Liver (tissue), 8 donors: ENCODE measurements at regions not wholly inside any gene's neighbourhood (a gene's known extent, or its start where the extent isn't known, plus 50 kb on each side); places are given as distances from the start of the nearest gene placed in this dataset.

Experiments
- DNase-seq: peaks from one replicate; pipeline ENCODE4 v3.0.0-alpha.2; 2017; ENCODE audit warnings: low spot score
- H3K27ac ChIP-seq, 2 donors: one replicate each; pipeline ENCODE4 v1.7.0; 2013; ENCODE audit warnings: inconsistent platforms in 2 of 2, low read length in 2 of 2, control low read depth in 1 of 2, low read depth in 1 of 2, mild to moderate bottlenecking in 1 of 2
- H3K27me3 ChIP-seq, 4 donors: one replicate each; pipeline versions ENCODE4 v1.6.1 to v1.7.0; 2013; ENCODE audit warnings: low read length in 3 of 4, inconsistent platforms in 1 of 4, mild to moderate bottlenecking in 1 of 4, moderate library complexity in 1 of 4; ENCODE audit not compliant: control insufficient read depth in 4 of 4, insufficient read depth in 4 of 4
- H3K36me3 ChIP-seq, 4 donors: one replicate each; pipeline versions ENCODE4 v1.6.1 to v1.7.0; 2013; ENCODE audit warnings: low read length in 3 of 4, mild to moderate bottlenecking in 3 of 4, low read depth in 1 of 4, moderate library complexity in 1 of 4; ENCODE audit not compliant: control insufficient read depth in 4 of 4, insufficient read depth in 3 of 4
- H3K4me1 ChIP-seq, 4 donors: one replicate each; pipeline versions ENCODE4 v1.6.1 to v1.7.0; 2013; ENCODE audit warnings: low read length in 3 of 4, mild to moderate bottlenecking in 3 of 4, moderate library complexity in 1 of 4; ENCODE audit not compliant: control insufficient read depth in 4 of 4, insufficient read depth in 4 of 4
- H3K4me3 ChIP-seq, 3 donors: one replicate each; pipeline versions ENCODE4 v1.6.1 to v1.7.0; 2013; ENCODE audit warnings: low read length in 3 of 3, control low read depth in 1 of 3, low read depth in 1 of 3, mild to moderate bottlenecking in 1 of 3
- H3K9ac ChIP-seq, 2 donors: one replicate each; pipeline ENCODE4 v1.7.0; 2013; ENCODE audit warnings: low read length in 2 of 2, mild to moderate bottlenecking in 2 of 2, moderate library complexity in 2 of 2, control low read depth in 1 of 2, low read depth in 1 of 2
- H3K9me3 ChIP-seq, 4 donors: one replicate each; pipeline versions ENCODE4 v1.6.1 to v1.7.0; 2013; ENCODE audit warnings: low read length in 3 of 4; ENCODE audit not compliant: control insufficient read depth in 4 of 4
- ATF3 ChIP-seq: IDR thresholded peaks from 2 replicates; pipeline ENCODE4 v1.6.1; 2016; ENCODE audit warnings: antibody characterized with exemption
- EGR1 ChIP-seq, 2 donors: IDR thresholded peaks; 2 replicates each; pipeline ENCODE4 v1.6.1; 2016 to 2018; ENCODE audit warnings: antibody characterized with exemption in 2 of 2, low read depth in 2 of 2
- FOXA1 ChIP-seq: IDR thresholded peaks from 2 replicates; pipeline ENCODE4 v1.6.1; 2016; ENCODE audit warnings: antibody characterized with exemption
- FOXA2 ChIP-seq: IDR thresholded peaks from 2 replicates; pipeline ENCODE4 v1.6.1; 2016; ENCODE audit warnings: antibody characterized with exemption
- GABPA ChIP-seq, 2 donors: IDR thresholded peaks in 1 of 2; conservative IDR thresholded peaks in 1 of 2; 2 replicates each; pipeline ENCODE4 v1.6.1; 2016; ENCODE audit warnings: antibody characterized with exemption in 2 of 2, mild to moderate bottlenecking in 1 of 2, moderate library complexity in 1 of 2
- HNF4A ChIP-seq, 2 donors: conservative IDR thresholded peaks; 2 replicates each; pipeline ENCODE4 v1.6.1; 2016; ENCODE audit warnings: antibody characterized with exemption in 2 of 2, mild to moderate bottlenecking in 2 of 2
- HNF4G ChIP-seq: IDR thresholded peaks from 2 replicates; pipeline ENCODE4 v1.6.1; 2016; ENCODE audit warnings: antibody characterized with exemption
- JUND ChIP-seq, 2 donors: IDR thresholded peaks; 2 replicates each; pipeline ENCODE4 v1.6.1; 2016; ENCODE audit warnings: antibody characterized with exemption in 2 of 2
- MAX ChIP-seq: IDR thresholded peaks from 2 replicates; pipeline ENCODE4 v1.6.1; 2016; ENCODE audit warnings: antibody characterized with exemption
- NR2F2 ChIP-seq: IDR thresholded peaks from 2 replicates; pipeline ENCODE4 v1.6.1; 2016; ENCODE audit warnings: antibody characterized with exemption
- RAD21 ChIP-seq, 2 donors: IDR thresholded peaks; 2 replicates each; pipeline ENCODE4 v1.6.1; 2016; ENCODE audit warnings: antibody characterized with exemption in 2 of 2, mild to moderate bottlenecking in 2 of 2
- REST ChIP-seq: IDR thresholded peaks from 2 replicates; pipeline ENCODE4 v1.6.1; 2016; ENCODE audit warnings: antibody characterized with exemption, mild to moderate bottlenecking
- RXRA ChIP-seq, 2 donors: IDR thresholded peaks; 2 replicates each; pipeline ENCODE4 v1.6.1; 2017 to 2018; ENCODE audit warnings: antibody characterized with exemption in 2 of 2, mild to moderate bottlenecking in 1 of 2
- SP1 ChIP-seq: IDR thresholded peaks from 2 replicates; pipeline ENCODE4 v1.6.1; 2018; ENCODE audit warnings: antibody characterized with exemption, mild to moderate bottlenecking
- TAF1 ChIP-seq: conservative IDR thresholded peaks from 2 replicates; pipeline ENCODE4 v1.6.1; 2016; ENCODE audit warnings: antibody characterized with exemption, mild to moderate bottlenecking
- YY1 ChIP-seq: IDR thresholded peaks from 2 replicates; pipeline ENCODE4 v1.6.1; 2016; ENCODE audit warnings: antibody characterized with exemption, mild to moderate bottlenecking
- ZBTB33 ChIP-seq: IDR thresholded peaks from 2 replicates; pipeline ENCODE4 v1.6.1; 2016; ENCODE audit warnings: antibody characterized with exemption
- WGBS: extraction: QIAGEN DNeasy Blood & Tissue Kit; methylation state at CpG from one replicate; pipeline ENCODE4 v1.1.7; 2013; 5-methylcytosine and 5-hydroxymethylcytosine counted together
- TF ChIP-seq, protein P1 (sequence below): fragments of 150-350 bp; IDR thresholded peaks from 2 replicates; pipeline ENCODE4 v1.5.1; 2017; ENCODE audit warnings: improper control_type of control experiment, low read depth, low read length; ENCODE audit not compliant: missing input control
- donor health status: healthy.
- donor health status: healthy.
- donor health status: healthy.
- donor health status: healthy.
- donor health status: healthy.

GRCh38 chr15:95894407-95894956 is 436.0 kb upstream of the NR2F2 start:
- 48% methylated on average over 2 of the region's 2 CpGs for WGBS
- no peaks in the 10 kb centered on the region for H3K36me3 ChIP-seq
- no peaks in the 10 kb centered on the region for H3K4me1 ChIP-seq
- no peak overlapping the region for H3K4me3 ChIP-seq
- TF ChIP-seq YY1 (no peak), SP1 (no peak), JUND (IDR thresholded peaks at IDR 0.05) (no peak), REST (no peak), HNF4G (no peak), GABPA (IDR thresholded peaks at IDR 0.05 in 1 of 2, conservative IDR thresholded peaks at IDR 0.05 in 1 of 2) (no peak), EGR1 (IDR thresholded peaks at IDR 0.05; ENCODE audit: low read depth in 2 of 2) (no peak), ATF3 (no peak), FOXA1 (no peak), RXRA (IDR thresholded peaks at IDR 0.05) (no peak), HNF4A (conservative IDR thresholded peaks at IDR 0.05) (no peak), FOXA2 (no peak), TAF1 (no peak), MAX (no peak), RAD21 (IDR thresholded peaks at IDR 0.05) (no peak), ZBTB33 (no peak)
- TF ChIP-seq, protein P1, sequence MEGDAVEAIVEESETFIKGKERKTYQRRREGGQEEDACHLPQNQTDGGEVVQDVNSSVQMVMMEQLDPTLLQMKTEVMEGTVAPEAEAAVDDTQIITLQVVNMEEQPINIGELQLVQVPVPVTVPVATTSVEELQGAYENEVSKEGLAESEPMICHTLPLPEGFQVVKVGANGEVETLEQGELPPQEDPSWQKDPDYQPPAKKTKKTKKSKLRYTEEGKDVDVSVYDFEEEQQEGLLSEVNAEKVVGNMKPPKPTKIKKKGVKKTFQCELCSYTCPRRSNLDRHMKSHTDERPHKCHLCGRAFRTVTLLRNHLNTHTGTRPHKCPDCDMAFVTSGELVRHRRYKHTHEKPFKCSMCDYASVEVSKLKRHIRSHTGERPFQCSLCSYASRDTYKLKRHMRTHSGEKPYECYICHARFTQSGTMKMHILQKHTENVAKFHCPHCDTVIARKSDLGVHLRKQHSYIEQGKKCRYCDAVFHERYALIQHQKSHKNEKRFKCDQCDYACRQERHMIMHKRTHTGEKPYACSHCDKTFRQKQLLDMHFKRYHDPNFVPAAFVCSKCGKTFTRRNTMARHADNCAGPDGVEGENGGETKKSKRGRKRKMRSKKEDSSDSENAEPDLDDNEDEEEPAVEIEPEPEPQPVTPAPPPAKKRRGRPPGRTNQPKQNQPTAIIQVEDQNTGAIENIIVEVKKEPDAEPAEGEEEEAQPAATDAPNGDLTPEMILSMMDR, result no peak
- no peaks in the 10 kb centered on the region for H3K27me3 ChIP-seq
- H3K9me3 ChIP-seq, result no peaks in the 10 kb centered on the region
- no peak for DNase-seq
- H3K27ac ChIP-seq, result no peak overlapping the region
- H3K9ac ChIP-seq, result no peak overlapping the region

- DNase-seq, result no peak
- H3K9ac ChIP-seq, result no peak overlapping the region
- TF ChIP-seq NR2F2 (no peak), ATF3 (no peak), HNF4A (conservative IDR thresholded peaks at IDR 0.05) (no peak), TAF1 (no peak), MAX (no peak), RXRA (IDR thresholded peaks at IDR 0.05) (no peak), GABPA (IDR thresholded peaks at IDR 0.05 in 1 of 2, conservative IDR thresholded peaks at IDR 0.05 in 1 of 2) (no peak), SP1 (no peak), FOXA1 (no peak), REST (no peak), YY1 (no peak), EGR1 (IDR thresholded peaks at IDR 0.05; ENCODE audit: low read depth in 2 of 2) (no peak), JUND (IDR thresholded peaks at IDR 0.05) (no peak), HNF4G (no peak)
Measured at GRCh38 chr15:95895508-95895907, 435.0 kb upstream of the NR2F2 start.

More at GRCh38 chr15:95895508-95895907, 435.0 kb upstream of the NR2F2 start:
- H3K27me3 ChIP-seq, result no peaks in the 10 kb centered on the region
- H3K4me1 ChIP-seq, result no peaks in the 10 kb centered on the region
- no peaks in the 10 kb centered on the region for H3K36me3 ChIP-seq
- H3K4me3 ChIP-seq, result no peak overlapping the region
- H3K9me3 ChIP-seq, result no peaks in the 10 kb centered on the region
- no peak overlapping the region for H3K27ac ChIP-seq
